ENCODE measurements at regions not wholly inside any gene's neighbourhood (a gene's known extent, or its start where the extent isn't known, plus 50 kb on each side); places are given as distances from the start of the nearest gene placed in this dataset.

- no peaks in the 10 kb centered on the region for H3K4me1 ChIP-seq (ENCODE audit: control insufficient read depth, insufficient read depth, low read length, poor library complexity, severe bottlenecking)
- no peak for ATAC-seq (ENCODE audit: low read depth in 2 of 2)
- Mint-ChIP-seq H3K4me3 (no peak overlapping the region), H3K27ac (peak overlapping the region in 1 of 3 donors; percentile 1), H3K4me1 (no peaks in the 10 kb centered on the region), H3K36me3 (no peaks in the 10 kb centered on the region), H3K9me3 (peaks cover 0 to 2% (median 0%) of the 10 kb centered on the region in 7 donors), H3K27me3 (no peaks in the 10 kb centered on the region)
- no peak overlapping the region for H3K4me3 ChIP-seq (ENCODE audit: low read depth, low read length)
- H3K36me3 ChIP-seq (ENCODE audit: control insufficient read depth, insufficient read depth, low read length) = no peaks in the 10 kb centered on the region
- no peaks in the 10 kb centered on the region for H3K27me3 ChIP-seq (ENCODE audit: control insufficient read depth, insufficient read depth, low read length)
- H3K9me3 ChIP-seq (ENCODE audit: control insufficient read depth in 2 of 2, low read length in 2 of 2) = no peaks in the 10 kb centered on the region
- DNase-seq = no peak
- H3K27ac ChIP-seq (ENCODE audit: insufficient read depth, low read length, poor library complexity, severe bottlenecking) = no peak overlapping the region
Measured at GRCh38 chr12:67760586-67761275, 112.2 kb downstream of the DYRK2 start.

GRCh38 chr12:67761566-67761965 lies 113.0 kb downstream of the DYRK2 start:
- H3K36me3 Mint-ChIP-seq = no peaks in the 10 kb centered on the region
- Histone ChIP-seq H3K4me3 (ENCODE audit: low read depth, low read length) (no peak overlapping the region), H3K27ac (ENCODE audit: insufficient read depth, low read length, poor library complexity, severe bottlenecking) (no peak overlapping the region), H3K9me3 (ENCODE audit: control insufficient read depth in 2 of 2, low read length in 2 of 2) (no peaks in the 10 kb centered on the region), H3K4me1 (ENCODE audit: control insufficient read depth, insufficient read depth, low read length, poor library complexity, severe bottlenecking) (no peaks in the 10 kb centered on the region), H3K27me3 (ENCODE audit: control insufficient read depth, insufficient read depth, low read length) (no peaks in the 10 kb centered on the region), H3K36me3 (ENCODE audit: control insufficient read depth, insufficient read depth, low read length) (no peaks in the 10 kb centered on the region)
- peaks cover 0 to 2% (median 0%) of the 10 kb centered on the region in 7 donors for H3K9me3 Mint-ChIP-seq
- no peak for ATAC-seq (ENCODE audit: low read depth in 2 of 2)
- H3K4me1 Mint-ChIP-seq = no peaks in the 10 kb centered on the region
- H3K4me3 Mint-ChIP-seq = no peak overlapping the region
- H3K27ac Mint-ChIP-seq = no peak overlapping the region
- no peak for DNase-seq
- no peaks in the 10 kb centered on the region for H3K27me3 Mint-ChIP-seq

GRCh38 chr12:67764055-67764454 lies 115.5 kb downstream of the DYRK2 start:
- H3K4me1 Mint-ChIP-seq = no peaks in the 10 kb centered on the region
- Histone ChIP-seq H3K4me1 (ENCODE audit: control insufficient read depth, insufficient read depth, low read length, poor library complexity, severe bottlenecking) (no peaks in the 10 kb centered on the region), H3K27me3 (ENCODE audit: control insufficient read depth, insufficient read depth, low read length) (no peaks in the 10 kb centered on the region), H3K4me3 (ENCODE audit: low read depth, low read length) (no peak overlapping the region), H3K27ac (ENCODE audit: insufficient read depth, low read length, poor library complexity, severe bottlenecking) (no peak overlapping the region), H3K36me3 (ENCODE audit: control insufficient read depth, insufficient read depth, low read length) (no peaks in the 10 kb centered on the region), H3K9me3 (ENCODE audit: control insufficient read depth in 2 of 2, low read length in 2 of 2) (no peaks in the 10 kb centered on the region)
- no peak overlapping the region for H3K4me3 Mint-ChIP-seq
- no peaks in the 10 kb centered on the region for H3K27me3 Mint-ChIP-seq
- no peak for ATAC-seq (ENCODE audit: low read depth in 2 of 2)
- DNase-seq = no peak
- no peak overlapping the region for H3K27ac Mint-ChIP-seq
- H3K36me3 Mint-ChIP-seq = no peaks in the 10 kb centered on the region
- peaks cover 0 to 2% (median 0%) of the 10 kb centered on the region in 7 donors for H3K9me3 Mint-ChIP-seq

- Histone ChIP-seq H3K36me3 (ENCODE audit: control insufficient read depth, insufficient read depth, low read length) (no peaks in the 10 kb centered on the region), H3K9me3 (ENCODE audit: control insufficient read depth in 2 of 2, low read length in 2 of 2) (no peaks in the 10 kb centered on the region), H3K4me1 (ENCODE audit: control insufficient read depth, insufficient read depth, low read length, poor library complexity, severe bottlenecking) (no peaks in the 10 kb centered on the region), H3K27ac (ENCODE audit: insufficient read depth, low read length, poor library complexity, severe bottlenecking) (no peak overlapping the region), H3K27me3 (ENCODE audit: control insufficient read depth, insufficient read depth, low read length) (no peaks in the 10 kb centered on the region), H3K4me3 (ENCODE audit: low read depth, low read length) (no peak overlapping the region)
- DNase-seq (no peak), ATAC-seq (ENCODE audit: low read depth in 2 of 2) (no peak)
- Mint-ChIP-seq H3K27me3 (no peaks in the 10 kb centered on the region), H3K9me3 (peaks cover 0 to 2% (median 0%) of the 10 kb centered on the region in 7 donors), H3K4me1 (no peaks in the 10 kb centered on the region), H3K4me3 (no peak overlapping the region), H3K27ac (no peak overlapping the region), H3K36me3 (no peaks in the 10 kb centered on the region)
Measured at GRCh38 chr12:67764946-67765619, 116.5 kb downstream of the DYRK2 start.

GRCh38 chr12:67765776-67766766 lies 117.5 kb downstream of the DYRK2 start:
- no peak overlapping the region for H3K27ac Mint-ChIP-seq
- Histone ChIP-seq H3K9me3 (ENCODE audit: control insufficient read depth in 2 of 2, low read length in 2 of 2) (no peaks in the 10 kb centered on the region), H3K36me3 (ENCODE audit: control insufficient read depth, insufficient read depth, low read length) (no peaks in the 10 kb centered on the region), H3K27me3 (ENCODE audit: control insufficient read depth, insufficient read depth, low read length) (no peaks in the 10 kb centered on the region), H3K4me3 (ENCODE audit: low read depth, low read length) (no peak overlapping the region), H3K27ac (ENCODE audit: insufficient read depth, low read length, poor library complexity, severe bottlenecking) (no peak overlapping the region), H3K4me1 (ENCODE audit: control insufficient read depth, insufficient read depth, low read length, poor library complexity, severe bottlenecking) (no peaks in the 10 kb centered on the region)
- DNase-seq (no peak), ATAC-seq (ENCODE audit: low read depth in 2 of 2) (no peak)
- no peaks in the 10 kb centered on the region for H3K27me3 Mint-ChIP-seq
- H3K9me3 Mint-ChIP-seq = peaks cover 0 to 2% (median 0%) of the 10 kb centered on the region in 7 donors
- no peak overlapping the region for H3K4me3 Mint-ChIP-seq
- H3K36me3 Mint-ChIP-seq = no peaks in the 10 kb centered on the region
- no peaks in the 10 kb centered on the region for H3K4me1 Mint-ChIP-seq

- Histone ChIP-seq H3K9me3 (ENCODE audit: control insufficient read depth in 2 of 2, low read length in 2 of 2) (no peaks in the 10 kb centered on the region), H3K36me3 (ENCODE audit: control insufficient read depth, insufficient read depth, low read length) (no peaks in the 10 kb centered on the region), H3K4me3 (ENCODE audit: low read depth, low read length) (no peak overlapping the region), H3K27me3 (ENCODE audit: control insufficient read depth, insufficient read depth, low read length) (no peaks in the 10 kb centered on the region), H3K4me1 (ENCODE audit: control insufficient read depth, insufficient read depth, low read length, poor library complexity, severe bottlenecking) (no peaks in the 10 kb centered on the region), H3K27ac (ENCODE audit: insufficient read depth, low read length, poor library complexity, severe bottlenecking) (no peak overlapping the region)
- H3K36me3 Mint-ChIP-seq = no peaks in the 10 kb centered on the region
- ATAC-seq (ENCODE audit: low read depth in 2 of 2) = no peak
- H3K4me1 Mint-ChIP-seq = peaks cover 0 to 5% (median 0%) of the 10 kb centered on the region in 4 donors
- H3K4me3 Mint-ChIP-seq = no peak overlapping the region
- no peak for DNase-seq
- H3K27ac Mint-ChIP-seq = no peak overlapping the region
- H3K27me3 Mint-ChIP-seq = no peaks in the 10 kb centered on the region
- H3K9me3 Mint-ChIP-seq = peaks cover 0 to 3% (median 0%) of the 10 kb centered on the region in 7 donors
Measured at GRCh38 chr12:67772267-67773169, 124.0 kb downstream of the DYRK2 start.

- Mint-ChIP-seq H3K4me3 (no peak overlapping the region), H3K9me3 (peaks cover 0 to 3% (median 0%) of the 10 kb centered on the region in 7 donors), H3K4me1 (peaks cover 0 to 5% (median 0%) of the 10 kb centered on the region in 4 donors), H3K27ac (no peak overlapping the region), H3K36me3 (no peaks in the 10 kb centered on the region), H3K27me3 (no peaks in the 10 kb centered on the region)
- H3K27me3 ChIP-seq (ENCODE audit: control insufficient read depth, insufficient read depth, low read length) = no peaks in the 10 kb centered on the region
- no peaks in the 10 kb centered on the region for H3K36me3 ChIP-seq (ENCODE audit: control insufficient read depth, insufficient read depth, low read length)
- H3K27ac ChIP-seq (ENCODE audit: insufficient read depth, low read length, poor library complexity, severe bottlenecking) = no peak overlapping the region
- no peaks in the 10 kb centered on the region for H3K9me3 ChIP-seq (ENCODE audit: control insufficient read depth in 2 of 2, low read length in 2 of 2)
- H3K4me1 ChIP-seq (ENCODE audit: control insufficient read depth, insufficient read depth, low read length, poor library complexity, severe bottlenecking) = no peaks in the 10 kb centered on the region
- ATAC-seq (ENCODE audit: low read depth in 2 of 2) (no peak), DNase-seq (no peak)
- no peak overlapping the region for H3K4me3 ChIP-seq (ENCODE audit: low read depth, low read length)
Measured at GRCh38 chr12:67773896-67774295, 125.4 kb downstream of the DYRK2 start.

All from CD4-positive, CD25-positive, alpha-beta regulatory T cell (primary cell).